ENCODE measurements at regions not wholly inside any gene's neighbourhood (a gene's known extent, or its start where the extent isn't known, plus 50 kb on each side); places are given as distances from the start of the nearest gene placed in this dataset.
A peak's percentile ranks its signal among the peaks of the same experiment; 100 is the strongest.

DNA sequence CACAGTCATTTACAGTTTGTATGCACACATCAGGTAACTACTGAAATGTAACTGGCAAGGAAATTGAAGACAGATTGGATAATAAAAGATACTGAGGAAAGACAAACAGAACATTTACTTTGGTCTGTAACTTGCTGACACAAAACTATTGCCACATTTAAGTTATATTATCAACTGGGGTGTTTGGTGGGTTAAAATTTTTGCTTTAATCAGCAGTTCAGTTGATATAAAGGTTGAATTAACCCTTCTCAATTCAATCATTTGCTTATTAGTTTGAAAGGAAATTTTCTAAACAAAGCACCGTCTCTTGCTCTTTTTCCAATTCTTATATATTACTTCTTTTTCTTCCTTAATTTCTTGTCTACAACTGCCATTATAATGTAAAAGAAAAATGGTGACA lies 102.4 kb downstream of the TMEM26 start:
- Histone ChIP-seq H3K4me1 (no peaks in the 10 kb centered on the region), H3K9me3 (no peaks in the 10 kb centered on the region), H3K4me2 (no peak overlapping the region), H3K27ac (no peak overlapping the region), H3K4me3 (no peak overlapping the region)
- no peak for ATAC-seq
- POLR2A ChIA-PET = no interaction called here
- 83% methylated on average over 1 of the region's 1 CpG for WGBS (ENCODE audit: missing lambda C conversion rate)
- peak; percentile 55 for TF ChIP-seq MAFK (IDR thresholded peaks at IDR 0.05; ENCODE audit: partially characterized antibody)
- TF ChIP-seq MYC (IDR thresholded peaks at IDR 0.05; ENCODE audit: borderline replicate concordance, low read length) = no peak
- TF ChIP-seq CHD4 (IDR thresholded peaks at IDR 0.05; ENCODE audit: borderline replicate concordance) = no peak
- no peak for TF ChIP-seq FOSB (CRISPR knock-in tag; IDR thresholded peaks at IDR 0.05)
- FAIRE-seq = no peak
- CTCF ChIA-PET = no interaction called here
- DNase-seq (ENCODE audit: low read depth in 1 of 2, low spot score in 1 of 2) = no peak

DNA sequence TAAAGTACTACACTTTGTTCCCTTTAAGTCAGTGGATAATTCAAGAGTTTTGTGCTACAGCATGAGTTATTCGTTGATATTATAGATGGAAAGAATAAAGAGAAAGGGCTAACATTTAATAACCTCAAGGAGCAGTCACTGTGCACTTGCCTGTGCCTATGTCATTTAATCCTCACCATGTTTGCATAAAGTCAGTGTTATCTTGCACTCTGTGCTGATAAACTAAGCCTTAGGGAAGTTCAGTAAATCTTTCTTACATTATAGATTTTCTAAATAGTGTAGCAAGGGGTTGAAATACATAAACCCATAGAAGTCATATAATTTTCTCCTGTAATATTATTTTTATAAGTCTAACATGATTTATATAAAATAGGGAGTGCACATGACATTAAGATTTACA lies 103.1 kb downstream of the TMEM26 start:
- H3K9me3 ChIP-seq = no peaks in the 10 kb centered on the region
- WGBS (ENCODE audit: missing lambda C conversion rate) = 0% methylated on average over 1 of the region's 1 CpG
- no peak overlapping the region for H3K4me2 ChIP-seq
- DNase-seq (ENCODE audit: low read depth in 1 of 2, low spot score in 1 of 2) (no peak), ATAC-seq (no peak), FAIRE-seq (no peak)
- POLR2A ChIA-PET = no interaction called here
- TF ChIP-seq JUNB (IDR thresholded peaks at IDR 0.05) (no peak), RNF2 (IDR thresholded peaks at IDR 0.05; ENCODE audit: borderline replicate concordance, low read depth) (no peak), JUN (IDR thresholded peaks at IDR 0.05) (no peak), KDM1A (IDR thresholded peaks at IDR 0.05; ENCODE audit: low read depth) (no peak), RCOR1 (IDR thresholded peaks at IDR 0.05; ENCODE audit: low read depth, low read length) (no peak), EHMT2 (IDR thresholded peaks at IDR 0.05; ENCODE audit: low read depth) (no peak)
- TF ChIP-seq, protein P1, sequence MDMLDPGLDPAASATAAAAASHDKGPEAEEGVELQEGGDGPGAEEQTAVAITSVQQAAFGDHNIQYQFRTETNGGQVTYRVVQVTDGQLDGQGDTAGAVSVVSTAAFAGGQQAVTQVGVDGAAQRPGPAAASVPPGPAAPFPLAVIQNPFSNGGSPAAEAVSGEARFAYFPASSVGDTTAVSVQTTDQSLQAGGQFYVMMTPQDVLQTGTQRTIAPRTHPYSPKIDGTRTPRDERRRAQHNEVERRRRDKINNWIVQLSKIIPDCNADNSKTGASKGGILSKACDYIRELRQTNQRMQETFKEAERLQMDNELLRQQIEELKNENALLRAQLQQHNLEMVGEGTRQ (IDR thresholded peaks at IDR 0.05) = no peak
- H3K4me1 ChIP-seq = no peaks in the 10 kb centered on the region
- H3K27ac ChIP-seq = no peak overlapping the region
- CTCF ChIA-PET = no interaction called here
- no peak overlapping the region for H3K4me3 ChIP-seq

DNA sequence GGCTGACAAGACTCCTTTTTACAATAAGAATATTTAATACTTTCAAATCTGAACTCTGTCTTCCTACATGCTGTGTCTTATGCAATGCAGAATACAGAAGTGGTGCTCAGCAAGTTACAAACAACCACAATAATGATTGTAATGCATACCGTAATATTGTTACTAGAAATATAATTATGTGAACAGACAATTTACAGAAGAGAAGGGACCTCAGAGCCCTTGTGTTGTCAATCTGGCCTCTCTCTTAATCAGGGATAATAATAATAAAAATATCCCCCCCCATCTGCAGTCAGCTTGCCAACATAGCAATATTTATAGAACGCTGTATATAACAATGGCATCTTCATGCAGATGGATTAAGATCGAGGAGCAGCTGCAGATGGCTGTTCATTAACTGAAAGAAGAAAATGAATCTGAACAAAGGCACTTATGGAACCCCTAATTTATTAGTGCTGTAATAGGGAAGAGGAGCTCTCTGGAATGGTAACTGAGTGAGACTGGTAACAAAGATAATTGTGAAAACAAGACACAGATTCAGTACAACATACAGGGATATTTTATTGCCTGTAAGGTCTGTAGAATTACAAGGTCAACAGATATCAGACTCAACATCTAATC lies 106.3 kb downstream of the TMEM26 start:
- no peak for DNase-seq (ENCODE audit: low read depth in 1 of 2, low spot score in 1 of 2)
- Histone ChIP-seq H3K9me3 (no peaks in the 10 kb centered on the region), H3K4me1 (no peaks in the 10 kb centered on the region), H3K4me3 (no peak overlapping the region), H3K4me2 (no peak overlapping the region), H3K27ac (no peak overlapping the region)
- no peak for ATAC-seq
- FAIRE-seq = no peak
- 43% methylated on average over 3 of the region's 3 CpGs for WGBS (ENCODE audit: missing lambda C conversion rate)
- no peak for TF ChIP-seq GATA3 (IDR thresholded peaks at IDR 0.05; ENCODE audit: borderline replicate concordance)
- TF ChIP-seq, protein P2, sequence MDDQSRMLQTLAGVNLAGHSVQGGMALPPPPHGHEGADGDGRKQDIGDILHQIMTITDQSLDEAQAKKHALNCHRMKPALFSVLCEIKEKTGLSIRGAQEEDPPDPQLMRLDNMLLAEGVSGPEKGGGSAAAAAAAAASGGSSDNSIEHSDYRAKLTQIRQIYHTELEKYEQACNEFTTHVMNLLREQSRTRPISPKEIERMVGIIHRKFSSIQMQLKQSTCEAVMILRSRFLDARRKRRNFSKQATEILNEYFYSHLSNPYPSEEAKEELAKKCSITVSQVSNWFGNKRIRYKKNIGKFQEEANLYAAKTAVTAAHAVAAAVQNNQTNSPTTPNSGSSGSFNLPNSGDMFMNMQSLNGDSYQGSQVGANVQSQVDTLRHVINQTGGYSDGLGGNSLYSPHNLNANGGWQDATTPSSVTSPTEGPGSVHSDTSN (IDR thresholded peaks at IDR 0.05) = no peak
- TF ChIP-seq TFCP2L1 (CRISPR knock-in tag; IDR thresholded peaks at IDR 0.05) = no peak
- TF ChIP-seq EHF (CRISPR knock-in tag; IDR thresholded peaks at IDR 0.05) = no peak
- TF ChIP-seq ZNF302 (CRISPR knock-in tag; IDR thresholded peaks at IDR 0.05) = no peak
- TF ChIP-seq KDM1A (IDR thresholded peaks at IDR 0.05; ENCODE audit: low read depth) = no peak
- no peak for TF ChIP-seq HOXB5 (CRISPR knock-in tag; IDR thresholded peaks at IDR 0.05)
- no peak for TF ChIP-seq MAFK (IDR thresholded peaks at IDR 0.05; ENCODE audit: partially characterized antibody)
- TF ChIP-seq EP300 (IDR thresholded peaks at IDR 0.05) = no peak
- no peak for TF ChIP-seq HOXA7 (CRISPR knock-in tag; IDR thresholded peaks at IDR 0.05)
- no peak for TF ChIP-seq NFE2L2 (conservative IDR thresholded peaks at IDR 0.05; ENCODE audit: low read length)
- no peak for TF ChIP-seq CEBPB (IDR thresholded peaks at IDR 0.05)
- TF ChIP-seq HEYL (CRISPR knock-in tag; IDR thresholded peaks at IDR 0.05) = no peak
- CTCF ChIA-PET = no interaction called here
- POLR2A ChIA-PET = no interaction called here

DNA sequence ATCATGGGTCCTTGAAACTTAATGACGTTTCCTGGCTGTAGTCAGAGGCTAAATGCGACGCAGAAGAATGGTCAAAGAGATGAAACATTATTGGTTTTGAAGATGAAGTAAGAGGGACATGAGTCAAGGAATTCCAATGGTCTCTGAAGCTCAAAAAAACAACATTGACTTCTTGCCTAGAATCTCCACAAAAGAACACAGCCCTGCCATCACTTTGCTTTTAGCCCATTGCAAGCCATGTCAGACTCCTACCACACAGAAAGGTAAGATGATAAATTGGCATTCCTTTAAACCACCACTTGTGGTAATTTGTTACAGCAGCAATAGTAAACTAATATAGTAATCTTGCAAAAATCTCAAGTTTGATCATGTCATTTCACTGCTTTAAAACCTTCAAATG lies 109.4 kb downstream of the TMEM26 start:
- ChIA-PET POLR2A (no interaction called here), CTCF (no interaction called here)
- DNase-seq (ENCODE audit: low read depth in 1 of 2, low spot score in 1 of 2) = no peak
- H3K4me1 ChIP-seq = no peaks in the 10 kb centered on the region
- no peak overlapping the region for H3K4me3 ChIP-seq
- no peaks in the 10 kb centered on the region for H3K9me3 ChIP-seq
- no peak for FAIRE-seq
- ATAC-seq = no peak
- no peak overlapping the region for H3K27ac ChIP-seq
- no peak overlapping the region for H3K4me2 ChIP-seq
- WGBS (ENCODE audit: missing lambda C conversion rate) = 41% methylated on average over 3 of the region's 3 CpGs
- TF ChIP-seq, protein P1 (IDR thresholded peaks at IDR 0.05) = no peak
- TF ChIP-seq, protein P3, sequence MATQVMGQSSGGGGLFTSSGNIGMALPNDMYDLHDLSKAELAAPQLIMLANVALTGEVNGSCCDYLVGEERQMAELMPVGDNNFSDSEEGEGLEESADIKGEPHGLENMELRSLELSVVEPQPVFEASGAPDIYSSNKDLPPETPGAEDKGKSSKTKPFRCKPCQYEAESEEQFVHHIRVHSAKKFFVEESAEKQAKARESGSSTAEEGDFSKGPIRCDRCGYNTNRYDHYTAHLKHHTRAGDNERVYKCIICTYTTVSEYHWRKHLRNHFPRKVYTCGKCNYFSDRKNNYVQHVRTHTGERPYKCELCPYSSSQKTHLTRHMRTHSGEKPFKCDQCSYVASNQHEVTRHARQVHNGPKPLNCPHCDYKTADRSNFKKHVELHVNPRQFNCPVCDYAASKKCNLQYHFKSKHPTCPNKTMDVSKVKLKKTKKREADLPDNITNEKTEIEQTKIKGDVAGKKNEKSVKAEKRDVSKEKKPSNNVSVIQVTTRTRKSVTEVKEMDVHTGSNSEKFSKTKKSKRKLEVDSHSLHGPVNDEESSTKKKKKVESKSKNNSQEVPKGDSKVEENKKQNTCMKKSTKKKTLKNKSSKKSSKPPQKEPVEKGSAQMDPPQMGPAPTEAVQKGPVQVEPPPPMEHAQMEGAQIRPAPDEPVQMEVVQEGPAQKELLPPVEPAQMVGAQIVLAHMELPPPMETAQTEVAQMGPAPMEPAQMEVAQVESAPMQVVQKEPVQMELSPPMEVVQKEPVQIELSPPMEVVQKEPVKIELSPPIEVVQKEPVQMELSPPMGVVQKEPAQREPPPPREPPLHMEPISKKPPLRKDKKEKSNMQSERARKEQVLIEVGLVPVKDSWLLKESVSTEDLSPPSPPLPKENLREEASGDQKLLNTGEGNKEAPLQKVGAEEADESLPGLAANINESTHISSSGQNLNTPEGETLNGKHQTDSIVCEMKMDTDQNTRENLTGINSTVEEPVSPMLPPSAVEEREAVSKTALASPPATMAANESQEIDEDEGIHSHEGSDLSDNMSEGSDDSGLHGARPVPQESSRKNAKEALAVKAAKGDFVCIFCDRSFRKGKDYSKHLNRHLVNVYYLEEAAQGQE (IDR thresholded peaks at IDR 0.05) = no peak
- no peak for TF ChIP-seq RAD21 (conservative IDR thresholded peaks at IDR 0.05 in 1 of 2, IDR thresholded peaks at IDR 0.05 in 1 of 2)

Data from A549 (cell line).